Vagina (tissue), 2 donors: ENCODE measurements at regions not wholly inside any gene's neighbourhood (a gene's known extent, or its start where the extent isn't known, plus 50 kb on each side); places are given as distances from the start of the nearest gene placed in this dataset.

Experiments
- CTCF ChIP-seq, 3 experiments: fragments of 450-650 bp in 2 of 3; fragments of 200-600 bp in 1 of 3; sonication (generic) in 1 of 3; IDR thresholded peaks; one replicate each; pipeline ENCODE4 v1.5.1; 2017 to 2019; ENCODE audit warnings: antibody characterized with exemption in 3 of 3, mild to moderate bottlenecking in 2 of 3, moderate library complexity in 2 of 3
- POLR2A ChIP-seq, 2 donors: fragments of 450-650 bp; IDR thresholded peaks; one replicate each; pipeline ENCODE4 v1.6.1; 2017; ENCODE audit warnings: antibody characterized with exemption in 2 of 2, mild to moderate bottlenecking in 2 of 2, moderate library complexity in 2 of 2
- POLR2AphosphoS5 ChIP-seq, 2 donors: sonication (generic); formaldehyde crosslinking; IDR thresholded peaks; one replicate each; pipeline ENCODE4 v1.9.0; 2017; ENCODE audit warnings: antibody characterized with exemption in 2 of 2, mild to moderate bottlenecking in 2 of 2, low read depth in 1 of 2; ENCODE audit not compliant: insufficient read depth in 1 of 2

GRCh38 chr16:52896478-52897164, 156.1 kb downstream of the CHD9NB start:
- no peak for TF ChIP-seq CTCF (IDR thresholded peaks at IDR 0.05)
- no peak for TF ChIP-seq POLR2AphosphoS5 (IDR thresholded peaks at IDR 0.05; ENCODE audit: insufficient read depth in 1 of 2, low read depth in 1 of 2)
- TF ChIP-seq POLR2A (IDR thresholded peaks at IDR 0.05): no peak
